Esophagus muscularis mucosa (tissue), 3 donors: ENCODE measurements at regions not wholly inside any gene's neighbourhood (a gene's known extent, or its start where the extent isn't known, plus 50 kb on each side); places are given as distances from the start of the nearest gene placed in this dataset.

Experiments
- CTCF ChIP-seq, 3 experiments: fragments of 200-600 bp in 2 of 3; fragments of 450-650 bp in 1 of 3; sonication (generic) in 2 of 3; IDR thresholded peaks; one replicate each; pipeline ENCODE4 v1.5.1; 2017 to 2019; ENCODE audit warnings: antibody characterized with exemption in 3 of 3, mild to moderate bottlenecking in 2 of 3, moderate library complexity in 1 of 3
- POLR2AphosphoS5 ChIP-seq, 2 donors: sonication (generic); formaldehyde crosslinking; IDR thresholded peaks; one replicate each; pipeline ENCODE4 v1.6.1; 2017; ENCODE audit warnings: antibody characterized with exemption in 2 of 2

GRCh38 chr6:137358273-137358672 is 135.9 kb downstream of the OLIG3 start:
- TF ChIP-seq POLR2AphosphoS5 (IDR thresholded peaks at IDR 0.05) (no peak), CTCF (IDR thresholded peaks at IDR 0.05) (no peak)
